Vagina (tissue), 2 donors: ENCODE measurements at regions not wholly inside any gene's neighbourhood (a gene's known extent, or its start where the extent isn't known, plus 50 kb on each side); places are given as distances from the start of the nearest gene placed in this dataset.

Experiments
- DNase-seq, 2 donors: peaks; one replicate each; pipeline ENCODE4 v3.0.0-alpha.2; 2017; ENCODE audit errors: extremely low spot score in 2 of 2
- H3K27ac ChIP-seq: fragments of 200-600 bp; sonication (generic); one replicate; pipeline ENCODE4 v1.5.1; 2019
- H3K27me3 ChIP-seq: fragments of 200-600 bp; sonication (generic); one replicate; pipeline ENCODE4 v1.5.1; 2019
- H3K36me3 ChIP-seq, 2 donors: fragments of 200-600 bp; sonication (generic); one replicate each; pipeline ENCODE4 v1.5.1; 2017 to 2019
- H3K4me1 ChIP-seq: fragments of 200-600 bp; sonication (generic); one replicate; pipeline ENCODE4 v1.5.1; 2019
- H3K4me3 ChIP-seq, 2 donors: fragments of 200-600 bp; sonication (generic); 1 replicate in 1 of 2; 2 replicates in 1 of 2; pipeline ENCODE4 v1.5.1; 2016 to 2019
- H3K9me3 ChIP-seq: fragments of 200-600 bp; sonication (generic); one replicate; pipeline ENCODE4 v1.5.1; 2019
- CTCF ChIP-seq, 3 experiments: fragments of 450-650 bp in 2 of 3; fragments of 200-600 bp in 1 of 3; sonication (generic) in 1 of 3; IDR thresholded peaks; one replicate each; pipeline ENCODE4 v1.5.1; 2017 to 2019; ENCODE audit warnings: antibody characterized with exemption in 3 of 3, mild to moderate bottlenecking in 2 of 3, moderate library complexity in 2 of 3
- POLR2A ChIP-seq, 2 donors: fragments of 450-650 bp; IDR thresholded peaks; one replicate each; pipeline ENCODE4 v1.6.1; 2017; ENCODE audit warnings: antibody characterized with exemption in 2 of 2, mild to moderate bottlenecking in 2 of 2, moderate library complexity in 2 of 2
- POLR2AphosphoS5 ChIP-seq, 2 donors: sonication (generic); formaldehyde crosslinking; IDR thresholded peaks; one replicate each; pipeline ENCODE4 v1.9.0; 2017; ENCODE audit warnings: antibody characterized with exemption in 2 of 2, mild to moderate bottlenecking in 2 of 2, low read depth in 1 of 2; ENCODE audit not compliant: insufficient read depth in 1 of 2
- intact Hi-C: fragments of 100-400 bp; cut with DNase I; formaldehyde crosslinking; loops from one replicate; pipeline ENCODE4 v1.15.1; 2023

GRCh38 chr1:194076646-194077045, 890.2 kb upstream of the B3GALT2 start:
- no peak for TF ChIP-seq CTCF (IDR thresholded peaks at IDR 0.05)
- TF ChIP-seq POLR2AphosphoS5 (IDR thresholded peaks at IDR 0.05; ENCODE audit: insufficient read depth in 1 of 2, low read depth in 1 of 2) = no peak
- no peak for TF ChIP-seq POLR2A (IDR thresholded peaks at IDR 0.05)
- H3K27ac ChIP-seq = no peak overlapping the region
- DNase-seq = no peak
- H3K4me1 ChIP-seq = no peaks in the 10 kb centered on the region
- H3K27me3 ChIP-seq = no peaks in the 10 kb centered on the region
- intact Hi-C loops = no loop called here
- H3K36me3 ChIP-seq = no peaks in the 10 kb centered on the region
- no peak overlapping the region for H3K4me3 ChIP-seq
- H3K9me3 ChIP-seq = no peaks in the 10 kb centered on the region

- Histone ChIP-seq H3K36me3 (no peaks in the 10 kb centered on the region), H3K4me3 (no peak overlapping the region), H3K9me3 (no peaks in the 10 kb centered on the region), H3K27me3 (no peaks in the 10 kb centered on the region), H3K27ac (no peak overlapping the region), H3K4me1 (no peaks in the 10 kb centered on the region)
- intact Hi-C loops = no loop called here
- no peak for DNase-seq
- TF ChIP-seq CTCF (IDR thresholded peaks at IDR 0.05) (no peak), POLR2AphosphoS5 (IDR thresholded peaks at IDR 0.05; ENCODE audit: insufficient read depth in 1 of 2, low read depth in 1 of 2) (no peak), POLR2A (IDR thresholded peaks at IDR 0.05) (no peak)
Observed at GRCh38 chr1:194073833-194074232, 887.4 kb upstream of the B3GALT2 start.

GRCh38 chr1:194071205-194071604, 884.8 kb upstream of the B3GALT2 start:
- DNase-seq = no peak
- Histone ChIP-seq H3K4me1 (no peaks in the 10 kb centered on the region), H3K36me3 (no peaks in the 10 kb centered on the region), H3K9me3 (no peaks in the 10 kb centered on the region), H3K27ac (no peak overlapping the region), H3K27me3 (no peaks in the 10 kb centered on the region), H3K4me3 (no peak overlapping the region)
- no peak for TF ChIP-seq POLR2A (IDR thresholded peaks at IDR 0.05)
- no peak for TF ChIP-seq POLR2AphosphoS5 (IDR thresholded peaks at IDR 0.05; ENCODE audit: insufficient read depth in 1 of 2, low read depth in 1 of 2)
- no peak for TF ChIP-seq CTCF (IDR thresholded peaks at IDR 0.05)
- intact Hi-C loops = no loop called here

- intact Hi-C loops = no loop called here
- Histone ChIP-seq H3K27ac (no peak overlapping the region), H3K4me1 (no peaks in the 10 kb centered on the region), H3K9me3 (no peaks in the 10 kb centered on the region), H3K27me3 (no peaks in the 10 kb centered on the region), H3K4me3 (no peak overlapping the region), H3K36me3 (no peaks in the 10 kb centered on the region)
- no peak for DNase-seq
- TF ChIP-seq POLR2A (IDR thresholded peaks at IDR 0.05) = no peak
- no peak for TF ChIP-seq CTCF (IDR thresholded peaks at IDR 0.05)
- no peak for TF ChIP-seq POLR2AphosphoS5 (IDR thresholded peaks at IDR 0.05; ENCODE audit: insufficient read depth in 1 of 2, low read depth in 1 of 2)
Observed at GRCh38 chr1:194069831-194070218, 883.4 kb upstream of the B3GALT2 start.

- Histone ChIP-seq H3K9me3 (no peaks in the 10 kb centered on the region), H3K4me3 (no peak overlapping the region), H3K4me1 (no peaks in the 10 kb centered on the region), H3K27ac (no peak overlapping the region), H3K36me3 (no peaks in the 10 kb centered on the region), H3K27me3 (no peaks in the 10 kb centered on the region)
- DNase-seq = no peak
- intact Hi-C loops = no loop called here
- TF ChIP-seq POLR2AphosphoS5 (IDR thresholded peaks at IDR 0.05; ENCODE audit: insufficient read depth in 1 of 2, low read depth in 1 of 2) = no peak
- TF ChIP-seq CTCF (IDR thresholded peaks at IDR 0.05) = no peak
- no peak for TF ChIP-seq POLR2A (IDR thresholded peaks at IDR 0.05)
Observed at GRCh38 chr1:194069168-194069830, 882.9 kb upstream of the B3GALT2 start.
